ENCODE measurements at regions not wholly inside any gene's neighbourhood (a gene's known extent, or its start where the extent isn't known, plus 50 kb on each side); places are given as distances from the start of the nearest gene placed in this dataset.

DNA sequence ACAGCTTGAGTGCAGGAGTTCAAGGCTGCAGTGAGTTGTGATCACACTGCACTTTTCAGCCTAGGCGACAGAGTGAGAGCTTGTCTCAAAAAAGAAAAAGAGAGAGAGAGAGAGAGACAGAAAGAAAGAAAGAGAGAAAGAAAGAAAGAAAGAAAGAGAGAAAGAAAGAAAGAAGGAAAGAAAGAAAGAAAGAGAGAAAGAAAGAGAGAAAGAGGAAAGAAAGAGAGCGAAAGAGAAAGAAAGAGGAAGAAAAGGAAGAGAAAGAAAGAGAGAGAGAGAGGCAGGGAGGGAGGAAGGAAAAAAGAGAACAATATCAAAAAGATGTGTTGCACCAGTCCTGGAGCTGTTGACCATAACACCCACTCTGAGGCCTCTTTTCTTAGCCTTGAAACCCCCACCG, 89.8 kb upstream of the MBOAT2 start:
- no peak overlapping the region for H3K4me3 ChIP-seq
- no peaks in the 10 kb centered on the region for H3K36me3 ChIP-seq
- no peak for ATAC-seq
- no peaks in the 10 kb centered on the region for H3K27me3 ChIP-seq
- no peaks in the 10 kb centered on the region for H3K9me3 ChIP-seq
- no peak overlapping the region for H3K27ac ChIP-seq
- TF ChIP-seq, protein P1, sequence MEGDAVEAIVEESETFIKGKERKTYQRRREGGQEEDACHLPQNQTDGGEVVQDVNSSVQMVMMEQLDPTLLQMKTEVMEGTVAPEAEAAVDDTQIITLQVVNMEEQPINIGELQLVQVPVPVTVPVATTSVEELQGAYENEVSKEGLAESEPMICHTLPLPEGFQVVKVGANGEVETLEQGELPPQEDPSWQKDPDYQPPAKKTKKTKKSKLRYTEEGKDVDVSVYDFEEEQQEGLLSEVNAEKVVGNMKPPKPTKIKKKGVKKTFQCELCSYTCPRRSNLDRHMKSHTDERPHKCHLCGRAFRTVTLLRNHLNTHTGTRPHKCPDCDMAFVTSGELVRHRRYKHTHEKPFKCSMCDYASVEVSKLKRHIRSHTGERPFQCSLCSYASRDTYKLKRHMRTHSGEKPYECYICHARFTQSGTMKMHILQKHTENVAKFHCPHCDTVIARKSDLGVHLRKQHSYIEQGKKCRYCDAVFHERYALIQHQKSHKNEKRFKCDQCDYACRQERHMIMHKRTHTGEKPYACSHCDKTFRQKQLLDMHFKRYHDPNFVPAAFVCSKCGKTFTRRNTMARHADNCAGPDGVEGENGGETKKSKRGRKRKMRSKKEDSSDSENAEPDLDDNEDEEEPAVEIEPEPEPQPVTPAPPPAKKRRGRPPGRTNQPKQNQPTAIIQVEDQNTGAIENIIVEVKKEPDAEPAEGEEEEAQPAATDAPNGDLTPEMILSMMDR (IDR thresholded peaks at IDR 0.05) = no peak
- TF ChIP-seq EP300 (IDR thresholded peaks at IDR 0.05) (no peak), POLR2AphosphoS5 (IDR thresholded peaks at IDR 0.05) (no peak), POLR2A (IDR thresholded peaks at IDR 0.05) (no peak)
- WGBS, 2 donors (ENCODE audit: low coverage in 1 of 2) = 91 to 100% methylated on average over 1 to 3 of the region's 3 CpGs
- H3K4me1 ChIP-seq = peaks cover 0 to 20% (median 5%) of the 10 kb centered on the region in 3 donors

DNA sequence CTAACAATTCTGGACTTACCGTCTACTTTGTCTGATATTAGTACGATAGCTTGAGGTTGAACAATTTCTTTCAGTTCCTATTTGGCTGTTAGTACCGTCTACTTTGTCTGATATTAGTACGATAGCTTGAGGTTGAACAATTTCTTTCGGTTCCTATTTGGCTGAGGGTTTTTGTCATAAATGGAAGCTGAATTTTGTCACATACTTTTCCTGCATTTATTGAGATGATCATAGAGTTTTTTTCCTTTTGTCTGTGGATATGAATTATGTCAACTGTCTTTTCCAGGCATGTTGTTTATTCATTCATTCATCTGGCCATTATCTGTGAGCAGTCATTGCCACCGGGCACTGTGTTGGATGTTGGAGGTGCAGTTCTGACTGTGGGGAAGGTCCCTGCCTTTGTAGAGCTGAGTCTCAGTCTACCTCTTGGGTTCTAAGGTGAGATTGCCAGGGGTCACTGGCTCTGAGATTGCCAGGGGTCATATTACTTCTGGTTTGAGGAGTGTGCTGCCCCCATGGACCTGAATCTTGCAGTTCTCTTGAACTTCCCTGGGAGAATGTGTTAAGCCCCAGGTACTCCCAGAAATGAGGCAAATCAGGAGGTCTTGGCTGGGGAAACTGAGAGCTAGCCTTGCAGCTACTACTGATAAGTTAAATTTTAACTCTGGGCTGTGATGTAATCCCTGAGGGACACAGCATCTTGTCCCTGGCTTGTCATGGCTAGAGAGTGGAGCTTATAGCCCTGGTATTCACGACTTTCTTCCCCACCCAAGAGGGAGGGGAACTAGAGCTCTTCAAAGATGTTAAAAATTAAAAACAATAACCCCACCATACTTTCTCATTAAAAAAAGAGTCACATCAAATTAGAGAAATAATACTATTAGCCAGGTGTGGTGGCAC, 89.1 kb upstream of the MBOAT2 start:
- no peak for ATAC-seq
- no peaks in the 10 kb centered on the region for H3K27me3 ChIP-seq
- no peak overlapping the region for H3K4me3 ChIP-seq
- H3K27ac ChIP-seq = no peak overlapping the region
- 73 to 77% methylated on average over 7 of the region's 7 CpGs for WGBS, 2 donors (ENCODE audit: low coverage in 1 of 2)
- TF ChIP-seq EP300 (IDR thresholded peaks at IDR 0.05) = no peak
- no peak for TF ChIP-seq POLR2AphosphoS5 (IDR thresholded peaks at IDR 0.05)
- TF ChIP-seq, protein P1 (IDR thresholded peaks at IDR 0.05) = no peak
- TF ChIP-seq POLR2A (IDR thresholded peaks at IDR 0.05) = no peak
- H3K4me1 ChIP-seq = peaks cover 0 to 20% (median 5%) of the 10 kb centered on the region in 3 donors
- H3K36me3 ChIP-seq = no peaks in the 10 kb centered on the region
- no peaks in the 10 kb centered on the region for H3K9me3 ChIP-seq

DNA sequence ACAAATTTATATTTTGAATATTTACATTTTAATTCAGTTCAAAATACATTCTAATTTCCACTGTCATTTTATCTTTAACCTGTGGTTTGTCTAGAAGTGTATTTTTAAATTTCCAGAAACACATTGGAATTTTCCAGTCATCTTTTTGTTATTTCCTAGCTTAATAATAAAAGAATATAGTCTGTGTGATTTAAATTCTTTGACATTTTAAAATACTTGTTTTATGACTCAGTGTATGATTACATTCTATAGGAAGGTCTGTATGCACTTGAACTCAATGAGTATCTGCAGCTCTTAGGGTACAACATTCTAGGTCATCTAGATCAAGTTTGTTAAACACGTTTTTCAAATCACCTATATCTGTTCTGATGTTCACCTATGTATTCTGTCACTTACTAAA, 88.3 kb upstream of the MBOAT2 start:
- H3K36me3 ChIP-seq = no peaks in the 10 kb centered on the region
- 71 to 86% methylated on average over 1 of the region's 1 CpG for WGBS, 2 donors (ENCODE audit: low coverage in 1 of 2)
- no peaks in the 10 kb centered on the region for H3K9me3 ChIP-seq
- peaks cover 0 to 28% (median 9%) of the 10 kb centered on the region in 3 donors for H3K4me1 ChIP-seq
- no peak overlapping the region for H3K27ac ChIP-seq
- H3K4me3 ChIP-seq = no peak overlapping the region
- H3K27me3 ChIP-seq = no peaks in the 10 kb centered on the region
- no peak for ATAC-seq
- TF ChIP-seq, protein P1 (IDR thresholded peaks at IDR 0.05) = no peak
- no peak for TF ChIP-seq POLR2AphosphoS5 (IDR thresholded peaks at IDR 0.05)
- no peak for TF ChIP-seq POLR2A (IDR thresholded peaks at IDR 0.05)

DNA sequence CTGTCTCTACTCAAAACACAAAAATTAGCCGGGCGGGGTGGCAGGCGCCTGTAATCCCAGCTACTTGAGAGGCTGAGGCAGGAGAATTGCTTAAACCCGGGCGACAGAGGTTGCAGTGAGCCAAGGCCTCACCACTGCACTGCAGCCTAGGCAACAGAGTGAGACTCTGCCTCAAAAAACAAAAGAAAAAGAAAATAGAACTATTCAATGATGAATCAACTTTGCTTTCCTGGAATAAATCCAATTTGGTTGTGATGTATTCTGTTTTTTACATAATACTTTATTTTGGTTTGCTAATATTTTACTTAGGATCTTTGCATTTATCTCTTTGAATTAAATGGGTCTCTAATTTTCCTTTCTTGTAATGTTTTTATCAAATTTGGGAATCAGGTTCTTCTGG, 86.3 kb upstream of the MBOAT2 start:
- H3K9me3 ChIP-seq = no peaks in the 10 kb centered on the region
- H3K4me1 ChIP-seq = peaks cover 0 to 15% (median 9%) of the 10 kb centered on the region in 3 donors
- no peak overlapping the region for H3K4me3 ChIP-seq
- WGBS, 2 donors (ENCODE audit: low coverage in 1 of 2) = 76% methylated on average over 2 of the region's 5 CpGs; no CpG with 5 or more reads in 1 of the 2 donors
- no peaks in the 10 kb centered on the region for H3K36me3 ChIP-seq
- ATAC-seq = no peak
- no peak for TF ChIP-seq POLR2A (IDR thresholded peaks at IDR 0.05)
- no peak for TF ChIP-seq EP300 (IDR thresholded peaks at IDR 0.05)
- no peak for TF ChIP-seq POLR2AphosphoS5 (IDR thresholded peaks at IDR 0.05)
- H3K27ac ChIP-seq = no peak overlapping the region
- H3K27me3 ChIP-seq = no peaks in the 10 kb centered on the region

DNA sequence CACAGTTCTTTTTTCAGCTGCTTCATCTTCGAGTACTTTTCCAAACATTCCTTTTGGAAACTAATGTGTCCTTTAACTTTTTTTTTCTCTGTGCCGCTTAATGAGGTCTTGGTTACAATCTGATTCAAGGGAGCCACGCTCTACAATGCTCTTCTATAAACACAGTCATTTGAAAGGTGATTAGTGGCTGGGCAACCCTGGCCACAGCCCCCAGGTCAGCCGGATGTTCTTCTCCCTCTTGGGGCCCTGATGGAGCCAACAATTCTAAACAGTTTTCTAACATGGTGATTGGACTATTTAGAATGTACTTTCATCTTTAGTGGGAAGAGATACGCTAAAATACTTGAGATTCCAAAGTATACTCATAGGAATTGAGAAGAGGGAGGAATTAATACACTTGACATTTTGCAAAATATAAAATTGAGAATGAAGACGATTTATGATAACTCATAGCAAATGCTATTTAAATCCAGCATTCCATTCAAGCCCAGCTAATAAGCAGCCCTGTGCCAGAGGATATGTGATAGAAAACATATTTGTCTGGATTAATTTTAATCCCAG, 83.7 kb upstream of the MBOAT2 start:
- ATAC-seq = no peak
- Histone ChIP-seq H3K36me3 (no peaks in the 10 kb centered on the region), H3K4me1 (peaks cover 0 to 15% (median 9%) of the 10 kb centered on the region in 3 donors), H3K9me3 (no peaks in the 10 kb centered on the region), H3K27ac (no peak overlapping the region), H3K4me3 (no peak overlapping the region), H3K27me3 (no peaks in the 10 kb centered on the region)
- TF ChIP-seq POLR2AphosphoS5 (IDR thresholded peaks at IDR 0.05) = no peak
- TF ChIP-seq, protein P1 (IDR thresholded peaks at IDR 0.05) = no peak
- no peak for TF ChIP-seq EP300 (IDR thresholded peaks at IDR 0.05)
- no peak for TF ChIP-seq POLR2A (IDR thresholded peaks at IDR 0.05)
- 8 to 11% methylated on average over 6 of the region's 6 CpGs for WGBS, 2 donors (ENCODE audit: low coverage in 1 of 2)
